KMS-11 (cell line): ENCODE measurements at regions not wholly inside any gene's neighbourhood (a gene's known extent, or its start where the extent isn't known, plus 50 kb on each side); places are given as distances from the start of the nearest gene placed in this dataset.

ENCODE experiments used
- H2AFZ ChIP-seq: fragments of 200-600 bp; sonication (generic); 2 replicates; pipeline ENCODE4 v1.6.1; 2016; ENCODE audit warnings: antibody characterized with exemption, mixed run types, low read depth
- H3K27ac ChIP-seq: fragments of 200-600 bp; sonication (generic); 2 replicates; pipeline ENCODE4 v1.6.1; 2016; ENCODE audit warnings: mild to moderate bottlenecking, mixed run types
- H3K27me3 ChIP-seq: fragments of 200-600 bp; sonication (generic); 2 replicates; pipeline ENCODE4 v1.6.1; 2017; ENCODE audit warnings: mild to moderate bottlenecking, low read depth, mixed run types, moderate library complexity; ENCODE audit not compliant: insufficient read depth
- H3K36me3 ChIP-seq: fragments of 200-600 bp; sonication (generic); 2 replicates; pipeline ENCODE4 v1.6.1; 2017; ENCODE audit warnings: mild to moderate bottlenecking, mixed run types; ENCODE audit not compliant: insufficient read depth
- H3K4me1 ChIP-seq: fragments of 200-600 bp; sonication (generic); 2 replicates; pipeline ENCODE4 v1.6.1; 2016; ENCODE audit warnings: mild to moderate bottlenecking, low read depth, mixed run types; ENCODE audit not compliant: poor library complexity, severe bottlenecking
- H3K4me2 ChIP-seq: fragments of 200-600 bp; sonication (generic); 2 replicates; pipeline ENCODE4 v1.7.0; 2016; ENCODE audit warnings: mild to moderate bottlenecking, mixed run types
- H3K4me3 ChIP-seq: fragments of 200-600 bp; sonication (generic); IDR thresholded peaks from 2 replicates; pipeline ENCODE4 v1.6.1; 2017; ENCODE audit warnings: low read depth, low read length, mixed read lengths; ENCODE audit not compliant: insufficient read depth
- H3K79me2 ChIP-seq: fragments of 200-600 bp; sonication (generic); 2 replicates; pipeline ENCODE4 v1.6.1; 2016; ENCODE audit warnings: low read depth, mixed run types; ENCODE audit not compliant: insufficient read depth
- H3K9ac ChIP-seq: fragments of 200-600 bp; sonication (generic); 2 replicates; pipeline ENCODE4 v1.6.1; 2016; ENCODE audit warnings: mild to moderate bottlenecking, mixed run types
- H4K20me1 ChIP-seq: fragments of 200-600 bp; sonication (generic); 2 replicates; pipeline ENCODE4 v1.6.1; 2016; ENCODE audit warnings: mild to moderate bottlenecking, mixed run types; ENCODE audit not compliant: insufficient read depth
- CTCF ChIP-seq: fragments of 200-600 bp; sonication (generic); conservative IDR thresholded peaks from 2 replicates; pipeline ENCODE4 v1.6.1; 2017; ENCODE audit warnings: low read depth, mild to moderate bottlenecking, antibody characterized with exemption, low read length, moderate library complexity, mixed read lengths

DNA sequence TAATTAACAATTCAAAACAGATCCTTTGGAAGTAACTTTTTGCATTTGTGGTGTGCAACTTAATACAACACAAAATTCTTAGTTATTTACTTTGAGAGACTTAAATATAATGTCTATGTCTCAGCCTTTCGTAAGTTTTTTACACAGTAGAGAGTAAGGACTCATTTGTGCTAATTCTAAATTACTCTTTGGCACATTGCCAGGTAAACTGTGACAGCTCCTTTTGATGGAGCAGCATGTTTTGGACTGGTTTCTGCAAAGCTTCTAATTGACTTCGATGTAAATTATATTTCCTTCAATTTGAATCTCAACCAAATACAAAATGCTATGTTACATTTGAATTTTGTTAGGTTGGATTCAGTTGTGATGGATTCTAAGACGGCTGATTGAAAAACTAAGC is 450.7 kb upstream of the OPRM1 start:
- no peak overlapping the region for H2AFZ ChIP-seq
- no peak overlapping the region for H3K4me3 ChIP-seq
- H3K9ac ChIP-seq = no peak overlapping the region
- H3K27me3 ChIP-seq = no peaks in the 10 kb centered on the region
- peaks cover 8% of the 10 kb centered on the region for H3K4me1 ChIP-seq
- no peak overlapping the region for H3K27ac ChIP-seq
- no peak overlapping the region for H3K4me2 ChIP-seq
- no peaks in the 10 kb centered on the region for H4K20me1 ChIP-seq
- H3K79me2 ChIP-seq = no peaks in the 10 kb centered on the region
- no peaks in the 10 kb centered on the region for H3K36me3 ChIP-seq
- no peak for TF ChIP-seq CTCF

GRCh38 chr6:153583685-153584084 is 452.6 kb upstream of the RGS17 start:
- no peak overlapping the region for H3K4me3 ChIP-seq
- no peaks in the 10 kb centered on the region for H3K4me1 ChIP-seq
- no peak for TF ChIP-seq CTCF
- H4K20me1 ChIP-seq = no peaks in the 10 kb centered on the region
- H3K27ac ChIP-seq = no peak overlapping the region
- H3K9ac ChIP-seq = no peak overlapping the region
- H3K4me2 ChIP-seq = no peak overlapping the region
- H3K27me3 ChIP-seq = no peaks in the 10 kb centered on the region
- H2AFZ ChIP-seq = no peak overlapping the region
- no peaks in the 10 kb centered on the region for H3K36me3 ChIP-seq
- H3K79me2 ChIP-seq = no peaks in the 10 kb centered on the region

- no peak overlapping the region for H2AFZ ChIP-seq
- no peaks in the 10 kb centered on the region for H4K20me1 ChIP-seq
- no peaks in the 10 kb centered on the region for H3K4me1 ChIP-seq
- no peak overlapping the region for H3K27ac ChIP-seq
- no peak for TF ChIP-seq CTCF
- no peak overlapping the region for H3K4me2 ChIP-seq
- H3K9ac ChIP-seq = no peak overlapping the region
- H3K79me2 ChIP-seq = no peaks in the 10 kb centered on the region
- H3K4me3 ChIP-seq = no peak overlapping the region
- H3K27me3 ChIP-seq = no peaks in the 10 kb centered on the region
- H3K36me3 ChIP-seq = no peaks in the 10 kb centered on the region
These were observed 449.7 kb upstream of the RGS17 start for GRCh38 chr6:153580776-153581175.

DNA sequence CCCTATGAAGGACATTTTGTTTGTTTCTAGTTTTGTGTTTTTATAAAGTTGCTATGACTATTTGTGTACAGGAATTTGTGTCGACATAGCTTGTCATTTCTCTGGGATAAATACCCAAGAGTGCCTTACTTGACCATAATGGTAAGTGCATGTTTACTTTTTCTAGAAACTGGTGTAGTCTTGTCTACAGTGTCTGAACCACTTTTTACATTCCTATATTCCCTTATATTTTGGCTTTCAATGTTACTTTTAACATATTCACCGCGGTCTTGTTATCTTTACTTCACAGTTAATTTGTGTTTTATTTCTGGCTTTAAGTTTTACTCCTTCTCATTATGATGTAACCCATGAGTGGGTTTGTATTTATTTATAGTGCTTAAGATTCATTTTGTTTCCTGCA is 444.4 kb upstream of the RGS17 start:
- no peak overlapping the region for H2AFZ ChIP-seq
- H3K4me1 ChIP-seq = no peaks in the 10 kb centered on the region
- H3K4me3 ChIP-seq = no peak overlapping the region
- H4K20me1 ChIP-seq = no peaks in the 10 kb centered on the region
- H3K79me2 ChIP-seq = no peaks in the 10 kb centered on the region
- no peaks in the 10 kb centered on the region for H3K36me3 ChIP-seq
- no peaks in the 10 kb centered on the region for H3K27me3 ChIP-seq
- no peak overlapping the region for H3K4me2 ChIP-seq
- no peak overlapping the region for H3K27ac ChIP-seq
- H3K9ac ChIP-seq = no peak overlapping the region
- TF ChIP-seq CTCF = no peak

DNA sequence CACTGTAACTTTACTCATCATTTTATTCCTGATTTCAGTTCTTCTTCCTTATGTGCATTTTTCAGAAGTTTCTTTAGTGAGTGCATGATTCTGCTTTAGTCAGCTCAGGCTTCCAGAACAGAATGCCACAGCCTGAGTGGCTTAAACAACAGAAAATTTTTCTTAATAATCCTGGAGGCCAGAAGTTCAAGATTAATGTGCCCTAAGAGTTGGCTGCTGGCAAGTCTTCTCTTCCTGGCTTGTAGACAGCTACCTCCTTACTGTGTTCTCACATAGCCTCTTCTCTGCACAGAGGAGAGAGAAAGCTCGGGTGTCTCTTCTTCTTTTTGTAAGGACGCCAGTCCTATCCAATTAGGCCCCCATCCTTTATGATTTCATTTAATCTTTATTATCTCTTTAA is 443.1 kb upstream of the RGS17 start:
- no peak overlapping the region for H3K27ac ChIP-seq
- no peak overlapping the region for H3K4me3 ChIP-seq
- no peaks in the 10 kb centered on the region for H3K36me3 ChIP-seq
- no peak overlapping the region for H2AFZ ChIP-seq
- H3K9ac ChIP-seq = no peak overlapping the region
- no peaks in the 10 kb centered on the region for H4K20me1 ChIP-seq
- no peaks in the 10 kb centered on the region for H3K4me1 ChIP-seq
- no peak for TF ChIP-seq CTCF
- H3K27me3 ChIP-seq = no peaks in the 10 kb centered on the region
- H3K4me2 ChIP-seq = no peak overlapping the region
- no peaks in the 10 kb centered on the region for H3K79me2 ChIP-seq
